HS-5 (cell line): ENCODE measurements at regions not wholly inside any gene's neighbourhood (a gene's known extent, or its start where the extent isn't known, plus 50 kb on each side); places are given as distances from the start of the nearest gene placed in this dataset.
A peak's percentile ranks its signal among the peaks of the same experiment; 100 is the strongest.
"Not testable (repeated sequence)": the region's sequence is repeated elsewhere in the genome, so short reads cannot be mapped to it uniquely, and the experiment has no call there.

Source experiments
- DNase-seq: peaks from one replicate; pipeline ENCODE4 v3.0.0-alpha.2; 2012; ENCODE audit warnings: low read depth

- DNase-seq, result no peak
Measured at GRCh38 chr5:93220431-93220830, 360.6 kb downstream of the NR2F1-AS1 start.

GRCh38 chr5:93219641-93220145 is 361.3 kb downstream of the NR2F1-AS1 start:
- DNase-seq, result no peak

GRCh38 chr5:93213111-93213794 is 367.8 kb downstream of the NR2F1-AS1 start:
- not testable (repeated sequence) for DNase-seq

GRCh38 chr5:93209476-93209875 is 371.5 kb downstream of the NR2F1-AS1 start:
- no peak for DNase-seq

GRCh38 chr5:93208141-93208751 is 372.8 kb downstream of the NR2F1-AS1 start:
- no peak for DNase-seq

GRCh38 chr5:93206203-93206602 is 374.8 kb downstream of the NR2F1-AS1 start:
- no peak for DNase-seq

- DNase-seq, result no peak
Measured at GRCh38 chr5:93201061-93201460, 380.0 kb downstream of the NR2F1-AS1 start.

GRCh38 chr5:93196986-93197385 is 384.0 kb downstream of the NR2F1-AS1 start:
- no peak for DNase-seq

- DNase-seq, result no peak
Measured at GRCh38 chr5:93193431-93194347, 387.3 kb downstream of the NR2F1-AS1 start.

- no peak for DNase-seq
Measured at GRCh38 chr5:93192683-93193082, 388.3 kb downstream of the NR2F1-AS1 start.

- peak; percentile 75 for DNase-seq
Measured at GRCh38 chr5:93192087-93192486, 388.9 kb downstream of the NR2F1-AS1 start.

GRCh38 chr5:93191035-93191817 is 389.8 kb downstream of the NR2F1-AS1 start:
- no peak for DNase-seq

- peak; percentile 90 for DNase-seq
Measured at GRCh38 chr5:93189707-93190120, 391.3 kb downstream of the NR2F1-AS1 start.

GRCh38 chr5:93188876-93189485 is 392.0 kb downstream of the NR2F1-AS1 start:
- no peak for DNase-seq

- no peak for DNase-seq
Measured at GRCh38 chr5:93186076-93186682, 394.8 kb downstream of the NR2F1-AS1 start.

- no peak for DNase-seq
Measured at GRCh38 chr5:93184041-93184440, 397.0 kb downstream of the NR2F1-AS1 start.

- DNase-seq, result no peak
Measured at GRCh38 chr5:93179466-93179865, 401.6 kb downstream of the NR2F1-AS1 start.

GRCh38 chr5:93174930-93175329 is 406.1 kb downstream of the NR2F1-AS1 start:
- DNase-seq, result no peak

GRCh38 chr5:93165559-93165958 is 415.5 kb downstream of the NR2F1-AS1 start:
- no peak for DNase-seq

GRCh38 chr5:93164690-93165089 is 416.3 kb downstream of the NR2F1-AS1 start:
- peak; percentile 63 for DNase-seq
